ENCODE measurements at regions not wholly inside any gene's neighbourhood (a gene's known extent, or its start where the extent isn't known, plus 50 kb on each side); places are given as distances from the start of the nearest gene placed in this dataset.

- TF ChIP-seq CTCF (conservative IDR thresholded peaks at IDR 0.05 in 1 of 2, IDR thresholded peaks at IDR 0.05 in 1 of 2; ENCODE audit: extremely low read depth in 1 of 2, insufficient read depth in 1 of 2, low read depth in 1 of 2, low read length in 2 of 2) (no peak), EZH2 (IDR thresholded peaks at IDR 0.05; ENCODE audit: borderline replicate concordance, low read length) (no peak)
Observed at GRCh38 chr2:150282771-150283371, 204.6 kb downstream of the RND3 start.
